Astrocyte of the cerebellum (primary cell): ENCODE measurements at regions not wholly inside any gene's neighbourhood (a gene's known extent, or its start where the extent isn't known, plus 50 kb on each side); places are given as distances from the start of the nearest gene placed in this dataset.

ENCODE experiments used
- DNase-seq: peaks from one replicate; pipeline ENCODE4 v3.0.0-alpha.2; 2011; ENCODE audit warnings: low read depth
- H3K4me3 ChIP-seq: 2 replicates; pipeline ENCODE4 v1.5.1; 2011; ENCODE audit warnings: mild to moderate bottlenecking, low read depth, low read length, moderate library complexity
- CTCF ChIP-seq: IDR thresholded peaks from 2 replicates; pipeline ENCODE4 v1.5.1; 2012; ENCODE audit warnings: low read length, low read depth, moderate library complexity, mild to moderate bottlenecking; ENCODE audit errors: missing control alignments
- in situ Hi-C: cut with HindIII; loops from 2 replicates; pipeline ENCODE4 v1.10.0; 2017; ENCODE audit warnings: low sequenced_read_pairs

GRCh38 chr10:117468665-117469064 lies 73.9 kb upstream of the EMX2 start:
- no peak for DNase-seq
- no peak for TF ChIP-seq CTCF
- in situ Hi-C loops: no loop called here
- no peak overlapping the region for H3K4me3 ChIP-seq

- no peak for TF ChIP-seq CTCF
- in situ Hi-C loops: no loop called here
- no peak for DNase-seq
- H3K4me3 ChIP-seq: no peak overlapping the region
Measured at GRCh38 chr10:117464176-117464575, 78.4 kb upstream of the EMX2 start.

GRCh38 chr10:117463545-117463920 lies 79.0 kb upstream of the EMX2 start:
- no peak for TF ChIP-seq CTCF
- no peak for DNase-seq
- in situ Hi-C loops: no loop called here
- no peak overlapping the region for H3K4me3 ChIP-seq

- in situ Hi-C loops: no loop called here
- DNase-seq: no peak
- H3K4me3 ChIP-seq: no peak overlapping the region
- TF ChIP-seq CTCF: no peak
Measured at GRCh38 chr10:117462816-117463544, 79.6 kb upstream of the EMX2 start.

GRCh38 chr10:117462424-117462792 lies 80.1 kb upstream of the EMX2 start:
- TF ChIP-seq CTCF: peak; percentile 28
- no peak for DNase-seq
- H3K4me3 ChIP-seq: no peak overlapping the region
- in situ Hi-C loops: no loop called here

- in situ Hi-C loops: no loop called here
- no peak overlapping the region for H3K4me3 ChIP-seq
- DNase-seq: no peak
- TF ChIP-seq CTCF: no peak
Measured at GRCh38 chr10:117461766-117462423, 80.7 kb upstream of the EMX2 start.
